Body of pancreas (tissue), 4 donors: ENCODE measurements at regions not wholly inside any gene's neighbourhood (a gene's known extent, or its start where the extent isn't known, plus 50 kb on each side); places are given as distances from the start of the nearest gene placed in this dataset.

ENCODE experiments used
- CTCF ChIP-seq, 7 experiments: fragments of 450-650 bp in 4 of 7; fragments of 200-600 bp in 3 of 7; sonication (generic) in 3 of 7; IDR thresholded peaks; one replicate each; pipeline ENCODE4 v1.5.1; 2016 to 2019; ENCODE audit warnings: antibody characterized with exemption in 7 of 7
- POLR2A ChIP-seq, 3 donors: fragments of 450-650 bp; IDR thresholded peaks; one replicate each; pipeline ENCODE4 v1.6.1; 2016; ENCODE audit warnings: antibody characterized with exemption in 3 of 3, mild to moderate bottlenecking in 2 of 3

DNA sequence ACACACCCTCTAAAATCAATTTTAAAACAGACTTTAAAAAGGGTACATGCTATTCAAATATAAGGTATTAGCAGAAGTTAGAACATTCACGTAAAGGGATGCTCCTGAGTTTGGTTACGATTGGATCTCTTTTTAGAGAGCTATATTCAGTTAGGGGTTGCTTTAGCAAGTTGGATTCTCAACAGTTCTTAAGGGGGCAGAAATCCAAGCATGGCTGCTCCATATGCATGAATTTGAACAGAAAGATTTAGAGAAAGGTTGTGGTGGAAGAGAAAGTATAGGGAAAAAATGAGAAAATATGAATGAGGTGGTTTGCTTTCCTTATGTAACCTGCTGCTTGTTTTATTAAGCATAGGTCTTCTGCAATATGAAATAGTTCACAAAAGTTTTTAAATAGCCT lies 855.1 kb downstream of the SORCS1 start:
- TF ChIP-seq CTCF (IDR thresholded peaks at IDR 0.05) (no peak), POLR2A (IDR thresholded peaks at IDR 0.05) (no peak)
